SK-N-SH (cell line): ENCODE measurements at regions not wholly inside any gene's neighbourhood (a gene's known extent, or its start where the extent isn't known, plus 50 kb on each side); places are given as distances from the start of the nearest gene placed in this dataset.

Experiments used
- CHD2 ChIP-seq: fragments of 150-350 bp; IDR thresholded peaks from 2 replicates; pipeline ENCODE4 v1.6.1; 2018; ENCODE audit warnings: low read length; ENCODE audit not compliant: partially characterized antibody
- EP300 ChIP-seq, 2 experiments: IDR thresholded peaks; 2 replicates each; pipeline versions ENCODE4 v1.4.0 to v1.6.1; 2012; ENCODE audit warnings: borderline replicate concordance in 1 of 2, low read depth in 1 of 2, low read length in 1 of 2
- POLR2AphosphoS5 ChIP-seq: IDR thresholded peaks from 2 replicates; pipeline ENCODE4 v1.6.1; 2012; ENCODE audit warnings: low read depth, low read length
- RCOR1 ChIP-seq: fragments of 150-350 bp; IDR thresholded peaks from 2 replicates; pipeline ENCODE4 v1.6.1; 2017; ENCODE audit warnings: antibody characterized with exemption, low read length
- RXRA ChIP-seq: IDR thresholded peaks from 2 replicates; pipeline ENCODE4 v1.4.0; 2012; ENCODE audit warnings: low read depth, mild to moderate bottlenecking, borderline replicate concordance
- TEAD4 ChIP-seq: IDR thresholded peaks from 2 replicates; pipeline ENCODE4 v1.4.0; 2012; ENCODE audit warnings: mild to moderate bottlenecking, borderline replicate concordance; ENCODE audit not compliant: insufficient read depth
- TF ChIP-seq, protein P1 (sequence below): fragments of 200-600 bp; sonication (generic); IDR thresholded peaks from 2 replicates; pipeline ENCODE4 v1.6.1; 2017; ENCODE audit warnings: antibody characterized with exemption, mild to moderate bottlenecking, moderate library complexity
- TF ChIP-seq, protein P2 (sequence below): IDR thresholded peaks from 2 replicates; pipeline ENCODE4 v1.4.0; 2012; ENCODE audit warnings: low read depth, borderline replicate concordance

DNA sequence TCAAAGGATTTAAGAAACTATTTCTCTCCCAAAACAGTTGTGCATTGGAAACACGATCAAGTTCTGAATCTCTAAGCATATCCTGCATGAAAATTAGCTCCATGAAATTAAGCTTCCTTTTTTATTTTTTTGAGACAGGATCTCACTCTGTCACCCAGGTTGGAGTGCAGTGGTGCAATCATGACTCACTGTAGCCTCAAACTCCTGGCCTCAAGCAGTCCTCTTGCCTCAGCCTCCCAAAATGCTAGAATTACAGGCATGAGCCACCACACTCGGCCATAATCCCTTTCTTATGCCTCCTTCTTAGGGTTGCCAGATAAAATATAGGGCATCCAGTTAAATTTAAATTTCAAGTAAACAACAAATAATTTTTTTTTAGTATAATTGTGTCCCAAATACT is 124.4 kb downstream of the ARL4C start:
- TF ChIP-seq, protein P1, sequence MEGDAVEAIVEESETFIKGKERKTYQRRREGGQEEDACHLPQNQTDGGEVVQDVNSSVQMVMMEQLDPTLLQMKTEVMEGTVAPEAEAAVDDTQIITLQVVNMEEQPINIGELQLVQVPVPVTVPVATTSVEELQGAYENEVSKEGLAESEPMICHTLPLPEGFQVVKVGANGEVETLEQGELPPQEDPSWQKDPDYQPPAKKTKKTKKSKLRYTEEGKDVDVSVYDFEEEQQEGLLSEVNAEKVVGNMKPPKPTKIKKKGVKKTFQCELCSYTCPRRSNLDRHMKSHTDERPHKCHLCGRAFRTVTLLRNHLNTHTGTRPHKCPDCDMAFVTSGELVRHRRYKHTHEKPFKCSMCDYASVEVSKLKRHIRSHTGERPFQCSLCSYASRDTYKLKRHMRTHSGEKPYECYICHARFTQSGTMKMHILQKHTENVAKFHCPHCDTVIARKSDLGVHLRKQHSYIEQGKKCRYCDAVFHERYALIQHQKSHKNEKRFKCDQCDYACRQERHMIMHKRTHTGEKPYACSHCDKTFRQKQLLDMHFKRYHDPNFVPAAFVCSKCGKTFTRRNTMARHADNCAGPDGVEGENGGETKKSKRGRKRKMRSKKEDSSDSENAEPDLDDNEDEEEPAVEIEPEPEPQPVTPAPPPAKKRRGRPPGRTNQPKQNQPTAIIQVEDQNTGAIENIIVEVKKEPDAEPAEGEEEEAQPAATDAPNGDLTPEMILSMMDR = no peak
- TF ChIP-seq RXRA (no peak), POLR2AphosphoS5 (no peak), CHD2 (no peak), EP300 (IDR thresholded peaks at IDR 0.05; ENCODE audit: borderline replicate concordance in 1 of 2, low read depth in 1 of 2, low read length in 1 of 2) (no peak), TEAD4 (no peak), RCOR1 (no peak)
- TF ChIP-seq, protein P2, sequence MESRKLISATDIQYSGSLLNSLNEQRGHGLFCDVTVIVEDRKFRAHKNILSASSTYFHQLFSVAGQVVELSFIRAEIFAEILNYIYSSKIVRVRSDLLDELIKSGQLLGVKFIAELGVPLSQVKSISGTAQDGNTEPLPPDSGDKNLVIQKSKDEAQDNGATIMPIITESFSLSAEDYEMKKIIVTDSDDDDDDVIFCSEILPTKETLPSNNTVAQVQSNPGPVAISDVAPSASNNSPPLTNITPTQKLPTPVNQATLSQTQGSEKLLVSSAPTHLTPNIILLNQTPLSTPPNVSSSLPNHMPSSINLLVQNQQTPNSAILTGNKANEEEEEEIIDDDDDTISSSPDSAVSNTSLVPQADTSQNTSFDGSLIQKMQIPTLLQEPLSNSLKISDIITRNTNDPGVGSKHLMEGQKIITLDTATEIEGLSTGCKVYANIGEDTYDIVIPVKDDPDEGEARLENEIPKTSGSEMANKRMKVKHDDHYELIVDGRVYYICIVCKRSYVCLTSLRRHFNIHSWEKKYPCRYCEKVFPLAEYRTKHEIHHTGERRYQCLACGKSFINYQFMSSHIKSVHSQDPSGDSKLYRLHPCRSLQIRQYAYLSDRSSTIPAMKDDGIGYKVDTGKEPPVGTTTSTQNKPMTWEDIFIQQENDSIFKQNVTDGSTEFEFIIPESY = no peak
